HG03196 (cell line): ENCODE measurements at regions not wholly inside any gene's neighbourhood (a gene's known extent, or its start where the extent isn't known, plus 50 kb on each side); places are given as distances from the start of the nearest gene placed in this dataset.
A peak's percentile ranks its signal among the peaks of the same experiment; 100 is the strongest.
"Not testable (repeated sequence)": the region's sequence is repeated elsewhere in the genome, so short reads cannot be mapped to it uniquely, and the experiment has no call there.

Source experiments
- ATAC-seq: cut with Tn5 transposase; IDR thresholded peaks from one replicate; pipeline ENCODE4 v1.9.1; 2021; ENCODE audit not compliant: unreplicated experiment

DNA sequence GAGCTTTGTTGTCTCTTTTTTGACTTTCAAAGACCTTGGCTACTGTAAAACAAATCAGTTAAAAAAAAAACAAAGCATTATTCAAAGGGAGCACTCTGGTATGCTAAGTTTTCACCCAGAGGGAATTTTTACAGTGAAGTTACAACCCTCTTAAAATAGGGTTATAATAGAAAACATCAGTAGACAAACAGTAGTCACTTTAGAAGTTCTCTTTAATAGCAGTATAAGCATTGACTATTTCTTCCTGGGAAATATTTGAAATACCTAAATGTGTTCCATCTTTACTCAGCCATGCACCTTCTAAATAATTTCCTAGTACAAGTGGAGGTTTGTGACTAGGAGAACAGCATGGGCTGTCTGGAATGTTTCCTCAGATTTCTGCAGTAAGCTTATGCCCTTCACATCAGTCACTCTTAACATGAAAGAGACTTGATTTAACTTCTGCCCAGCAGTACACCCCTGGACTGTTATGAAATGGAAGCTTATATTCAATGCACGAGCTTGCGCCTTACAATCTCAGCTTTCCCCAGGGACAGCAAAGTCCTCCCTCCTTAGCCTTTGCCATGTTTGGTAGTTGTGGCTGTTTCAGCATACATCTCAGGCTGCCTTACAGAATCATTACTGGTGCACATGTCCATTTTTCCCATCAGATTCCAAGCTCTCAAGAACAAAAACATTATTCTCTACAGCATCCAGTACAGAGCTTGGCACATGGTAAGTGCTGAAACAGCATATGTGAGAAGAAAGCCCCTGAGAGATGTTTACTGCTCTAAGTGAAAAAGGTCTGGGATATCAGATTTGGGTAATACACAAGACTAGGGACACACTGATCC is 191.5 kb downstream of the ZNF608 start:
- no peak for ATAC-seq

DNA sequence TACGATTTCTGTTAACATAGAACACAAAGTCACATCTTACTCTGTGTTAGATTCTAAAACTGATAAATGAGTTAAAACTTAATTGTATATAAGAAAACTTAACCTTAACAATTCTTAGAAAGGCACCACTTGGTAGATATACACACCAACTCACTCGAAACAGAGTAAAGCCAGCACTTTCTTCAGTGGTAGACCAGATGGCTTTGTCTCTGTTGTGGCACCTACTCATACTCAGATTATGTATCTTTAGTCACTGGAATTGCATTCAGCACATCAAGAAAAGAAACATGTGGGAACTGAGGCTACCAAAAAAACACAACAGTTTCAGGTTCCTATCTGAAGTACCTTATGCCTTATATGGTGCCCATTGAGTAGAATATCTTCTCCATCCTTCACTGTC is 192.5 kb downstream of the ZNF608 start:
- ATAC-seq = no peak

DNA sequence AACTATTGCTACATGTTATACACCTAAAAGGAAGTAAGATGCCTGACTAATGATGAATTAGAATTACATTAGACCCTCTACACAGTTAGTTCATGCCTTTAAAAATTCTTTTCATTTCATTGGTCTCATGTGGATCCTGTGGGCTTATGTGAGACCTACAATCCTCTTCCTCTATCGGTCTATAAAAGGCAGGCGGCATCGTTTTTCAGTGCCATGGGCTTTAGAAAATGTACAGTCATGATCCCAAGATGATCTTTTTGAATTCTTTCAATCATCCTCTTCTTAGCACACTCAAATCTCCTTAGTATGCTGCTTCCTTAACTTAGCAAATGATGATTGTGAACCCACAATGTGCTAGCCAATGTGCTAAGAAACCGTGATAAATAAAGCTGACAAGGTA is 193.9 kb downstream of the ZNF608 start:
- no peak for ATAC-seq

DNA sequence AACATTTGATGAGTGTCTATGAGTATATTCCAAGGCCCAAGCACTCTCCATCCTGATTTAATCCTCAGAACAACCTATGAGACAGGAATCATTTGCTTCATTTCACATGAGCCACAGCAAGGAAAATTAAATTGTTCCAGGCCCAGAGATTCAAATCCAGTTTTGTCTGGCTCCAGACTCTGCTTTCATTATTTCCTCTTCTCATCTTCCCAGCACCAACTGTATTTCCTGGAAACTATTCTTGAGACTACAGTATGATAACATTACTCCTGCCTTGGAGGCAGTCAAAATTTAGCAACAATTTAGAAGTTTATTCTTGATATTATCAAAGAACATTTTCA is 194.5 kb downstream of the ZNF608 start:
- no peak for ATAC-seq

DNA sequence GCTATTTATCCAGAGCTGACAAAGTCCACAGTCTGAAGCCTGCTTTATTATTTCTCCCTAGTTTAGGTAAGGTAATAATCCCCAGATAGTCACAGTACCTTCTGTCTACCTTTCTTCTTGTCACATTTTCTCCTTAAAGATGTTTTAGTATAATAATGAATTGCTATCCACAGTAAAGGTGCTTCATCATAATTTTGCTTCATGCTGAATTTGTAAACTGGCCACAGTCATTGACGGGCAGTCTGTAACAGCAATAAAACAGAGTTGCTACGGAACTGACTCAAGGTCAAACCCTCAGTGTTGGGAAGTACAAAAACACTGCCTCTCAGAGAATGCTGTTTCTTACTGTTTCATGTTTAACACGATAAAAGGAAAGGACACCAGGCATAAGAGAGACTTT is 195.7 kb downstream of the ZNF608 start:
- no peak for ATAC-seq

DNA sequence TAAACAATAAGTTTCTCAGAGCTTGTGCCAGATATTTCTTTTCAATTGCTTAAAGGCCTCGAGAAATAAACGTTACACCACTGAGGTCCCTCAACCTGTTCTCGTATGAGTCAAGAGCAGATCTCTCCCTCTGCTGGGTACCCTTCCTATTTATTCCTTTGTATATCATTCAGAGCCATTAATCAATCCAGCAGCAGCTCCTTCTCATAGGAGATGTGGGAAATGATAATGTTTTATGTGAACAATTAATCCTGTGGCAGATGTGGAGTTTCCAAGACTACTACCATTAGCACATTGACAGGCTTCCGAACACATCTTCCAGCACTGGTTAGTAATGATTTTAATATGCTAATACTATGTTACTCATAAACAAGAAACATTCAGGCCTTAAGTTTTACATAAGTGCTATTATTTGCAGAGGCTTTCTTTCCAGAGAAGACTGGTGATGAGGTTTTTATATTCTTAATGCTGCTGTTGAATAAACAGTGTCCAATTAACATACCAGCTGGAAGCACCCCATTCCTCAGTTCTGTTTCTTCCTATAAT is 196.5 kb downstream of the ZNF608 start:
- no peak for ATAC-seq

DNA sequence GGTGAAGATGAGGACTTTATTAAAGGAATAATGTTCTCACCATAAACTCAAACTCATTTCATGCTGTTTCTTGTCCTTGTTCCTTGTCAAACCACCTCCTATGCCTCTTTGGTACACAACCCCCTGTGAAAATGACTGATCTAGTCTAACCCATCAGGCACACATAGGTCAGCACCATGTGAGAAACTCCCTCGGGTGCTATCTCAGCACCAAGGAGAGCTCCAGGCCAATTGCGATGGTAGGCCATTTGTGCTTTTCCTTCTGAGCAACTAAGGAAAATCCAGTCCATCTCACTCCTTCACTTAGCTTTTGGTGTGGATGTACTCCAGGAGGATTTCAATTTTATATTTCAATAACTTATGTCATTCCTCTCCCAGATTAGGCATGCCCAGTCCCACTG is 199.8 kb downstream of the ZNF608 start:
- ATAC-seq = no peak

DNA sequence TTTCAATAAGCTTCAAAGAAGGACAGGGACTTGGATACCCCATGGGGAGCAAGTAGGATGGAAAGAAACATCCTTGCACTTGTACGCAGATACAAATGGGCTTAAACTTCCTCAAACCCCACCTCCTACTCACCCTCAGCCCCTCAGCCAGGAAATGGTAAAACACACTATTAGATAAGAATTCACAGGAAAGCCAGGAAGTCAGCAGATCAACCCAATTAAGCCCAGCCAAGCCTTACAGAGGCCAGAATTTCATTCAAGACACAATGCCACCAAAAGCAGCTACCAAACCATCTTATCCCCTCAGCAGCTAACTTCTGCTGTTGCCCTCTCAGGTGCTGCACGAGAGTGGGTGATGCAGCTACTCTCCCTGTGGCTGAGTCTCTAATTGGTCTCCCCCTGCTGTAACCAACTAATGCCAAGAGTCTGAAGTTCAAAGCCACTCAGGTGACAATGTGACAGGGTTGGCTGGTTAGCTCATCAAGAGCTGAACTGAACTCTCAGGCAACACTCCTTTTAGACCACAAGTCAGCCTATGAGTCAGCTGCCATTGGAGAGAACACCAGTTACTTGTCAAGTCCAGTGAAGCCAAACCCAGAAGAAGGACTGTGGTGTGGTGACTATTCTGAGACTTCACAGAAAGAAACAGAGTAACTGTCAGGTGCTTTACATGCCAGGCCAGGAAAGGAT is 201.9 kb downstream of the ZNF608 start:
- ATAC-seq = peak; percentile 91

DNA sequence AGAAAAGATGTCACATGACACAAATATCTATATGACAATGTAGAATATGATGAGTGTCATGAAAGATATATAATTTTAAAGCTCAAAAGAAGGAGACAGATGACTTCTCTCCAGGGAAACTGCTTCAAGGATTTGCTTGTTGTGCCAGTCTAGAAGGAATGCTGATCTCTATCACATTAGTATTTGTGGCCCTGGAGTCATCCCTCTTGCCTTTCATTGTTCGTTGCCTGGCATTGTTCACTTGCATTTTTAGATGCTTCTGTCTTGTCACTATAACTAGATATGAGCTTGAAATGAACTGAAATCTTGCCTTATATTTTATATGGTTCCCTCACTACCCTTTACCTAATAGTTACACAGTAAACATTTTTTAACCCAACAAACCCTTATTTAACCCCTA is 207.5 kb downstream of the ZNF608 start:
- no peak for ATAC-seq

DNA sequence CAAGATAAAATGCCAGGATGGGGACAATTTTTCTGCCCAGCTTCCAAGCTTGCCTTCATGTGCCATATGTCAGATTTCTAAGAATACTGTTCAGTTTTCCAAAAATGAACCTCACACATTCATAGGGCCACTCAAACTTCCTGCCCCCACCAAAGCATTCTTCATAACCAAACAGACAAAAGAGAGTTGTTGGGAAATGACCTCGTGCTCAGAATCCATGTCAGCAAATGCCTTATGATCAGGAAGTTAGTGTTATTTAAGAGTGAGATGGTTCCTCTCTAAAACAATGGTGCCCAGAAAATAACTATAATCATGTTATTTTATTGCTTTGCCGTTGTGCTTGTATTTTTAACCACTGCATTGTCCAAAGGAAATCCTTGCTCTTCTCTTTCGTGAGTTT is 208.2 kb downstream of the ZNF608 start:
- ATAC-seq = no peak

DNA sequence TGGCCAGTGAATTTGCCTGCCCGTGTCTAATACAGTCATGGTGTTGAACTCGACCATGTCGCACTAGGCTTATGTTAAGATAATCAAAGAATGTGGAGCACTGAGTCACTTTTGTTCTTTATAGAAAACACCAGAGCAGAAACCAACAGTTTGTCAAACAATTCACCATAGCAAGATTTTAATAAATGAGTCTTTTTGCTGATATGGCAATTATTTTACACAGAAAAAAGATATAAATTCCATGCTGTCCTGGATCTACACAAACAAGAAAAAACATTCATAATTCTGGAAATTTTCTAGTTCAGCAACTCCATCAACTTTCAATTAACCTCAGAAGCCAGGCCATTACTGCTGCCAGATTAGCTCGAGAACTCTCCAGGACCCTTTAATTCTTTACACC is 208.9 kb downstream of the ZNF608 start:
- no peak for ATAC-seq

DNA sequence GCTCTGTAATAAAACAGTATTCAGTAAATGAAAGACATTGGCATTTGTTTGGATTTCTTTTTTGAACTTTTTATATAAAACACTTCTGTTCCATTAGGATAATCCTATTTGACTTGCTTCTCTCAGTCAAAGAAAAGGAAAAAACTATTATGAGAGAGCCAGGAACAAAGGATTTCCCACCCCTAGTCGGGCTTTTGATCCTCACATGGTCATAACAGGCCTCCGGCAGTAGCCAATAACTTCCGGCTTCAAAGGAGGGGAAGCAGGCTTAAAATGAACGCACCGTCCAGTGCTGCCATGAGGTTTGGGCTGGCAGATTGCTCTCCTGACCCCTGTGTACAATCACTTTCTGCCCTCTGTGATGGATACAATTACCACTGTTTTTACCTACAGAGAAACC is 209.3 kb downstream of the ZNF608 start:
- ATAC-seq = no peak

DNA sequence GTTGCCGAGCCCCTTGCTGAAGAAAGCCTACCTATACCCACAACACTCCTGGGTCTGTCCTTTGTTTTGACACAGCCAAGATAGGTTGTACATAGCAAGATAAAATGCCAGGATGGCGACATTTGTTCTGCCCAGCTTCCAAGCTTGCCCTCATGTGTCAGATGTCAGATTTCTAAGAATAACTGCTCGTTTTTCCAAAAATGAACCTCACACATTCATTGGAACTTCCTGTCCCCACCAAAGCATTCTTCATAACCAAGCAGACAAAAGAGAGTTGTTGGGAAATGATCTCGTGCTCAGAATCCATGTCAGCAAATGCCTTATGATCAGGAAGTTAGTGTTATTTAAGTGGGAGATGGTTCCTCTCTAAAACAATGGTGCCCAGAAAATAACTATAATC is 210.1 kb downstream of the ZNF608 start:
- ATAC-seq = no peak

DNA sequence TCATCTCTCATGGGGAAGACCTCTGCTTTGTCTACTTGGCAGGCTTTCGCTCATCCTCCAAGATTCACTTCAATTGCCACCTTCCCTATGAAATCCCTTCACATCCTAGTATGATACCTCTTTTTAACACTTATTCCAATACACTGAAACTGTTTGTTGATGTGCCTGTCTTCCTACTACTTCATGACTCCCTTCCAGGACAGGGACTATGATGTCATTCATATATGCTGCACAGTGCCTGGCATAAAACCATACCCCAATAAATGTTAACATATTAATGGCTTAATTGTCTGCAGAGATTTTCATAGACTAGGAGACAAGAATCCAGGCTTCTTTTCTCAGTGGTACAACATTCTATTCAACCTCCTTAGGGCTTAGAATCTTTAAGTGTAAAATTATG is 215.5 kb downstream of the ZNF608 start:
- ATAC-seq = no peak

DNA sequence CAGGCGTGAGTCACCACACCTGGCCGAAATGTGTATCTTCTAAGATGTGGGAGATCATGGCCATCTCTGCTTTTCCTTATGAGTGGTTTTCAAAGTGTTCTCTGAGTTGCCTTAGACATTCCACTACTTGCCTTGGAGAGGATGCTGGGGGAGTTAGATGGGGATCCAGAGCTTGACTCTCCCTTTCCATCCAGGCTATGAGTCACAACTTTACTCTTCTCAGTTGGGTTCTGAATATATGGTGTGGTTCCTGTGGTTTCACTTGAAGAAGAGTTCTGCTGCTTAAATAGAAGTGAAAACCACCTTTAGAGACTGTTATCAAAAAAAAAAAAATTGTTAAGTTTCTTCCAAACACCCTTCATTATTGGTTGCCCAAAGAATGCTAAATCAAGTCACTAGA is 217.6 kb downstream of the ZNF608 start:
- no peak for ATAC-seq

DNA sequence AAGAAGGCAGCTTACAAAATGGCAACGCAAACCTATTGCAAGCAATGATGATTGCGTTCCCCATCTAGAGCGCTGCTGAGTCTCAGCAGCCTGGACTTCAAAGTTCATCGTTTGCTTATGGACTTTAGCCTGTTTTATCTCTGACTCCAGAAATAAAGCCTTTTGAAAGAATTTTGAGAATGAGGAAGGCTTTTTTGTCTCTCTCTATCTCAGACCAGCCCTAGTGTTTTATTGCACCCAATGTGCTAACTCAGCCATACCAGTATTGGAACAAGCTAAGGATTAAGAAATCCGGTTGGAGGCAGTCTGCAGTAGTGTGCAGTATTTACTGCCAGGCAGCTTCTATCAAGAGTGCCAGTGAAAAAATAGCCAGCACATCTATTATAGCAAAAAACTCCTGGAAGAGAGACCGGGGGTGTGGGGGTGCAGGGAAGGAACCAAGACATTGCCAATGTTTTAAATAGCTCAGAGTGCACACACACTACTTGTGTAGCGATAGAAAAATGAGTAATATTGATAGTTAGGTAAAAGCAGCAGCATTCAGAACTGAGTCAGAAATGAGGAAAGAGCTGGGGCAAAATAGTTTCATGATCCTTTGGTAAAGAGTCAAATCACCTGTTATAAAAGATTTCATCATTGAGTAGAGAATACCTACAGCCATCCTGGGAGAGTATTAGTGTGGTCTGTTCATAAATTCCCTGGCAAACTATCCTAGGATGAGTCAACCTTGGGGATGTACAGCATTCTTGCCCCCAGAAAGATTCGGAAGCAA is 219.0 kb downstream of the ZNF608 start:
- no peak for ATAC-seq

DNA sequence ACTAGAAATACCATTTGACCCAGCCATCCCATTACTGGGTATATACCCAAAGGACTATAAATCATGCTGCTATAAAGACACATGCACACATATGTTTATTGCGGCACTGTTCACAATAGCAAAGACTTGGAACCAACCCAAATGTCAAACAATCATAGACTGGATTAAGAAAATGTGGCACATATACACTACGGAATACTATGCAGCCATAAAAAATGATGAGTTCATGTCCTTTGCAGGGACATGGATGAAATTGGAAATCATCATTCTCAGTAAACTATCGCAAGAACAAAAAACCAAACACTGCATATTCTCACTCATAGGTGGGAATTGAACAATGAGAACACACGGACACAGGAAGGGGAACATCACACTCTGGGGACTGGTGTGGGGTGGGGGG is 220.4 kb downstream of the ZNF608 start:
- ATAC-seq = not testable (repeated sequence)

DNA sequence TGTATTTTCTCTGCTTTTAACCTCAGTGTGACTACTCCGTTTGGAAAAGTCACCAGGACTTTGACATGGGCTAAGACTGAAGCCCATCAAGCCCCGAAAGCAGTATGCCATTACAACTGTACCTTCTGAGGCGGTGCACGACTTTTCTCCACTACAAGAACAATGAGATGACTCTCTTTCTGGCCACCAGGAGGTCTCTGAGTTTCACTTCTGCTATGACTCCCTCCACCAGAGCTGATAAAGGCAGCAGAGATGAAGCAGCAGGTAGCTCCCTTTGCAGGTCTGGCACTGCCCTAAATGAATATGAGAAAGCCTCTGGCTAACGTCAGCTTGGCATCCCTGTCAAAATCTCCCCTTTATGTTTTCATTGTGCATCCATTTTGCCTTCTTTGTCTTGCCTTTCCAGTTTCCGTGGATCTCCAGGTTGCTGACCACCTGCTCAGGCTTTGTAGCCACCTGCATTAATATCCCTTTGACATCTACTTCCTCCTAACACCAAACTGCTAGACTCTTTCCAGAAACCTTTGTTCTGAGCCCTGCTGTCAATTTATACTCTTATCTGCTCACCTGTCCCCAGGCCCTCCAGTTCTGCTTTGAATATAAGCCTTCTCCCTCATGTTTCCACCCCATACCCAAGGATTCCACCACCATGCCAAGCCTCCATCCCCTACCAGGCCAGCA is 221.7 kb downstream of the ZNF608 start:
- ATAC-seq = peak; percentile 83

DNA sequence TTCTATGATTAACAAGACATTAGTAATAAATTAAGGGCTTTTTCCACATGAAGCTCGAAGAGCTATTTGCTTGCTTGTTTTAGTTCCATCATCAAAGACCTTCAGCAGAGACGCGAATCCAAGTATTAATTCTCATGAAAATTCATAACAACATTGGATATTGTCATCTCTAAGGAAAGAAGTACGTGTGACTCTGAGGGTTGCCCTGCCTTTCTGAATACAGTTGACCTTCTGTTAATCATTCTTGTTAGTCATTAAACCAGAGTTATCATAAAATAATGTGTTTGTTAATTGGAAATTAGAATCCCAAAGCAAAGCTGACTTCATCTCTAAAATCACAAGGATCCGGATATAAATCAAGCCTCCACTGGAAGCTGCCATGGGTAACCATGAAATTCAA is 222.5 kb downstream of the ZNF608 start:
- no peak for ATAC-seq

DNA sequence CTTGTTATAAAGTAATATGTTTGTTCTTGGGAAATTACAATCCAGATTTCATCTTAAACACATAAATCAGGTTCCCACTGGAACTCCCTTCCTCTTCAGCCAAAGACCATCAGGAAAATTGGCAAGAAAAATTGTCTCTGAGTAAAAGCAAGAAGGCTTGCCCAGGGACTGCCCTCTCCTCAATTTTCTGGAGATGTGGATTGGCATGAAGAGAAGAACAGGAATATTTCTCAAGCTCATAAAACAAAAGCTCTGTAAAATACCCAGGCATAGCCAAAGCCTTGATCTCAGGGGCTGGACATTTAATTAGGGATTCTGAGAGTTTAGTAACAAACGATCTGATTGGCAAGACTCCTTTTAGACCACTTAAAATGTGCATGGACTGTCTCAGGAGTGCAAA is 223.4 kb downstream of the ZNF608 start:
- no peak for ATAC-seq
